HCT116 (cell line): ENCODE measurements at regions not wholly inside any gene's neighbourhood (a gene's known extent, or its start where the extent isn't known, plus 50 kb on each side); places are given as distances from the start of the nearest gene placed in this dataset.

Source experiments
- ATAC-seq: fragments of 200-7000 bp; cut with Tn5 transposase; 2 replicates; pipeline ENCODE4 v1.9.1; 2020; ENCODE audit warnings: mild to moderate bottlenecking, moderate library complexity
- BruUV-seq: library from RNA; stranded (reverse); fragments of 400-500 nt; replicated peaks from 2 replicates; lab custom pipeline; 2021; lab: Mats Ljungman, UMichigan
- CTCF ChIA-PET: fragments of 300-600 bp; sonication (Branson Sonifier 250); formaldehyde crosslinking; loops from one replicate; lab custom pipeline; 2021; ENCODE audit warnings: antibody characterized with exemption; lab: Charles Lee
- POLR2A ChIA-PET: fragments of 300-600, 350-600 bp; sonication (Branson Sonifier 250); formaldehyde crosslinking; loops from one replicate; lab custom pipeline; 2021; ENCODE audit warnings: antibody characterized with exemption; lab: Charles Lee
- RAD21 ChIA-PET, 2 experiments: fragments of 300-600 bp; sonication (Branson Sonifier 250); formaldehyde crosslinking; loops; one replicate each; lab custom pipeline; 2023; ENCODE audit warnings: low total read pairs in 2 of 2; ENCODE audit not compliant: uncharacterized antibody in 2 of 2, unreplicated experiment in 2 of 2, low non-redundant PET in 1 of 2; lab: Charles Lee
- DNase-seq: peaks from one replicate; pipeline ENCODE4 v3.0.0-alpha.2; 2010; ENCODE audit warnings: low read depth, low spot score
- H2AFZ ChIP-seq: fragments of 200-600 bp; shearing (Covaris generic), sonication (generic); 2 replicates; pipeline ENCODE4 v1.6.1; 2017; ENCODE audit warnings: low read depth, mixed run types, mixed read lengths, antibody characterized with exemption, low read length; ENCODE audit not compliant: poor library complexity, severe bottlenecking
- H3K27ac ChIP-seq: 2 replicates; pipeline ENCODE4 v1.5.1; 2012; ENCODE audit warnings: low read depth, low read length
- H3K27me3 ChIP-seq: fragments of 200-600 bp; sonication (generic); 2 replicates; pipeline ENCODE4 v1.6.1; 2016; ENCODE audit warnings: mixed run types, low read length, mixed read lengths; ENCODE audit not compliant: insufficient read depth
- H3K36me3 ChIP-seq, 2 experiments: fragments of 200-500 bp in 1 of 2; fragments of 200-600 bp in 1 of 2; sonication (Bioruptor generic) in 1 of 2; sonication (generic) in 1 of 2; 2 replicates each; pipeline versions ENCODE4 v1.5.1 to v1.6.1; 2014 to 2016; ENCODE audit warnings: low read length in 2 of 2, inconsistent platforms in 1 of 2, mixed read lengths in 1 of 2, mixed run types in 1 of 2; ENCODE audit not compliant: insufficient read depth in 2 of 2, control insufficient read depth in 1 of 2
- H3K4me1 ChIP-seq, 2 experiments: fragments of 200-600 bp in 1 of 2; sonication (generic) in 1 of 2; 2 replicates each; pipeline versions ENCODE4 v1.5.1 to v1.6.1; 2012 to 2017; ENCODE audit warnings: low read length in 2 of 2, inconsistent platforms in 1 of 2, mild to moderate bottlenecking in 1 of 2, mixed read lengths in 1 of 2, mixed run types in 1 of 2, moderate library complexity in 1 of 2; ENCODE audit not compliant: insufficient read depth in 2 of 2, control insufficient read depth in 1 of 2
- H3K4me2 ChIP-seq: fragments of 200-600 bp; sonication (generic); 2 replicates; pipeline ENCODE4 v1.6.1; 2017; ENCODE audit warnings: mixed run types, low read length, mixed read lengths
- H3K4me3 ChIP-seq, 2 experiments: fragments of 200-600 bp in 1 of 2; sonication (generic) in 1 of 2; replicated peaks in 1 of 2; 2 replicates each; pipeline ENCODE4 v1.5.1; 2011 to 2016; ENCODE audit warnings: low read length in 2 of 2, control low read depth in 1 of 2, low read depth in 1 of 2, mild to moderate bottlenecking in 1 of 2, mixed read lengths in 1 of 2, mixed run types in 1 of 2
- H3K79me2 ChIP-seq: fragments of 200-600 bp; sonication (generic); 2 replicates; pipeline ENCODE4 v1.6.1; 2017; ENCODE audit warnings: mild to moderate bottlenecking, mixed run types, low read length, moderate library complexity, mixed read lengths; ENCODE audit not compliant: insufficient read depth
- H3K9ac ChIP-seq: fragments of 200-600 bp; sonication (generic); 2 replicates; pipeline ENCODE4 v1.6.1; 2016; ENCODE audit warnings: low read length, mixed read lengths
- H3K9me2 ChIP-seq: fragments of 200-600 bp; sonication (generic), shearing (Covaris generic); 2 replicates; pipeline ENCODE4 v1.6.1; 2017; ENCODE audit warnings: mixed run types, mild to moderate bottlenecking, moderate library complexity; ENCODE audit not compliant: insufficient read depth
- H3K9me3 ChIP-seq, 2 experiments: fragments of 200-500 bp in 1 of 2; fragments of 200-600 bp in 1 of 2; sonication (Bioruptor generic) in 1 of 2; sonication (generic) in 1 of 2; 2 replicates each; pipeline ENCODE4 v1.6.1; 2014 to 2017; ENCODE audit warnings: low read length in 2 of 2, mixed read lengths in 2 of 2, inconsistent platforms in 1 of 2, low read depth in 1 of 2, mild to moderate bottlenecking in 1 of 2, mixed run types in 1 of 2, moderate library complexity in 1 of 2; ENCODE audit not compliant: control insufficient read depth in 1 of 2, insufficient read depth in 1 of 2
- H4K20me1 ChIP-seq: fragments of 200-600 bp; sonication (generic), shearing (Covaris generic); 2 replicates; pipeline ENCODE4 v1.6.1; 2017; ENCODE audit warnings: mixed run types, mild to moderate bottlenecking, moderate library complexity; ENCODE audit not compliant: insufficient read depth
- ATF3 ChIP-seq: IDR thresholded peaks from 2 replicates; pipeline ENCODE4 v1.6.1; 2012
- CBX3 ChIP-seq: IDR thresholded peaks from 2 replicates; pipeline ENCODE4 v1.6.1; 2012; ENCODE audit warnings: low read depth
- CEBPB ChIP-seq: IDR thresholded peaks from 2 replicates; pipeline ENCODE4 v1.6.1; 2012; ENCODE audit warnings: low read depth
- CTCF ChIP-seq, 3 experiments: fragments of 200-600 bp in 1 of 3; sonication (generic) in 1 of 3; IDR thresholded peaks in 2 of 3; conservative IDR thresholded peaks in 1 of 3; 2 replicates each; pipeline ENCODE4 v1.5.1; 2012 to 2017; ENCODE audit warnings: low read depth in 2 of 3, low read length in 2 of 3, antibody characterized with exemption in 1 of 3, borderline replicate concordance in 1 of 3, control low read depth in 1 of 3, mild to moderate bottlenecking in 1 of 3, mixed read lengths in 1 of 3, mixed run types in 1 of 3, moderate library complexity in 1 of 3; ENCODE audit not compliant: insufficient read depth in 1 of 3
- EGR1 ChIP-seq: IDR thresholded peaks from 2 replicates; pipeline ENCODE4 v1.6.1; 2012; ENCODE audit warnings: low read depth
- FOSL1 ChIP-seq: IDR thresholded peaks from 2 replicates; pipeline ENCODE4 v1.6.1; 2012; ENCODE audit warnings: low read depth
- MAX ChIP-seq: IDR thresholded peaks from 2 replicates; pipeline ENCODE4 v1.6.1; 2012
- RAD21 ChIP-seq: IDR thresholded peaks from 2 replicates; pipeline ENCODE4 v1.6.1; 2012; ENCODE audit warnings: low read depth, mild to moderate bottlenecking
- REST ChIP-seq: IDR thresholded peaks from 2 replicates; pipeline ENCODE4 v1.6.1; 2012; ENCODE audit warnings: low read depth
- SIN3A ChIP-seq: IDR thresholded peaks from 2 replicates; pipeline ENCODE4 v1.6.1; 2012; ENCODE audit warnings: low read depth
- SRF ChIP-seq: IDR thresholded peaks from 2 replicates; pipeline ENCODE4 v1.6.1; 2012; ENCODE audit warnings: low read depth
- YY1 ChIP-seq: IDR thresholded peaks from 2 replicates; pipeline ENCODE4 v1.6.1; 2011; ENCODE audit warnings: low read length, low read depth, moderate library complexity, mild to moderate bottlenecking; ENCODE audit not compliant: insufficient replicate concordance; ENCODE audit errors: extremely low read depth
- ZBTB33 ChIP-seq: IDR thresholded peaks from 2 replicates; pipeline ENCODE4 v1.6.1; 2011; ENCODE audit warnings: mild to moderate bottlenecking, low read length, moderate library complexity; ENCODE audit not compliant: insufficient replicate concordance; ENCODE audit errors: extremely low read depth
- ZFX ChIP-seq: fragments of 450-650 bp; IDR thresholded peaks from 2 replicates; pipeline ENCODE4 v1.6.1; 2017
- intact Hi-C: fragments of 100-400 bp; cut with micrococcal nuclease; formaldehyde crosslinking; loops from 2 replicates; pipeline ENCODE4 v1.10.0; 2022

GRCh38 chrX:9205599-9206223 lies 171.8 kb upstream of the FAM9B start:
- DNase-seq (no peak), ATAC-seq (no peak)
- BruUV-seq: no TSS peak
- Histone ChIP-seq H3K4me3 (no peak overlapping the region), H2AFZ (no peak overlapping the region), H3K79me2 (no peaks in the 10 kb centered on the region), H3K27me3 (no peaks in the 10 kb centered on the region), H3K27ac (no peak overlapping the region), H3K36me3 (no peaks in the 10 kb centered on the region), H3K9me3 (no peaks in the 10 kb centered on the region), H3K9ac (no peak overlapping the region), H3K4me2 (no peak overlapping the region), H3K9me2 (no peaks in the 10 kb centered on the region), H4K20me1 (no peaks in the 10 kb centered on the region), H3K4me1 (no peaks in the 10 kb centered on the region)
- intact Hi-C loops: no loop called here
- CTCF ChIA-PET: no interaction called here
- POLR2A ChIA-PET: no interaction called here
- RAD21 ChIA-PET: no interaction called here
- no peak for TF ChIP-seq FOSL1
- no peak for TF ChIP-seq EGR1
- no peak for TF ChIP-seq SIN3A
- TF ChIP-seq REST: no peak
- TF ChIP-seq ZBTB33: no peak
- TF ChIP-seq MAX: no peak
- no peak for TF ChIP-seq RAD21
- TF ChIP-seq CTCF (IDR thresholded peaks at IDR 0.05 in 2 of 3, conservative IDR thresholded peaks at IDR 0.05 in 1 of 3; ENCODE audit: borderline replicate concordance in 1 of 3, insufficient read depth in 1 of 3, low read depth in 2 of 3, low read length in 2 of 3): no peak
- TF ChIP-seq CBX3: no peak
- no peak for TF ChIP-seq YY1
- no peak for TF ChIP-seq ATF3
- no peak for TF ChIP-seq CEBPB
- no peak for TF ChIP-seq SRF
- TF ChIP-seq ZFX: no peak
